Stimulated activated CD4-positive, alpha-beta T cell treated with anti-CD3 and anti-CD28 coated beads, Interleukin-1b, Interleukin-23, amount 100 ng/mL, for 1 hour (primary cell): ENCODE measurements at regions not wholly inside any gene's neighbourhood (a gene's known extent, or its start where the extent isn't known, plus 50 kb on each side); places are given as distances from the start of the nearest gene placed in this dataset.
"Not testable (repeated sequence)": the region's sequence is repeated elsewhere in the genome, so short reads cannot be mapped to it uniquely, and the experiment has no call there.

Source experiments
- DNase-seq, 2 donors: peaks; one replicate each; pipeline ENCODE4 v3.0.0-alpha.2; 2020; ENCODE audit warnings: low read depth in 2 of 2

DNA sequence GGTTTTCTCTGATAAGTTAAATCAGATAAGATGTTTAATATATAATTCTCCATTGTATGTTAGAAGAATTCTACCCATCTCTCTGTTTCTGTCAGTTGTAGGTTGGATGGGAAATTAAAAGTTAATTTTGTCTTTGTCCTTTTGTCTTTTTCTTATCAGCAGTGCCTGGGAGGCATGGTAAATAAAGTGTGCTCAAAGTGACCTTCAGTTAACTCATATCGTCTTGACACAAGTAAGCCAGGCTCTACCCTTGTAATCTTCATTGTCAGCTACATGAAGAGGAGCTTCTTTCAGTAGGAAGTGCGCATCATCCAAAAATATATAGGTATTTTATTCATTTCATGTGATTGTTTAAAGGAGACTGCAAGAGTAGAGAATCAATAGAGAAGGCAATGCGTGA, 138.9 kb upstream of the NRIP1 start:
- no peak for DNase-seq

DNA sequence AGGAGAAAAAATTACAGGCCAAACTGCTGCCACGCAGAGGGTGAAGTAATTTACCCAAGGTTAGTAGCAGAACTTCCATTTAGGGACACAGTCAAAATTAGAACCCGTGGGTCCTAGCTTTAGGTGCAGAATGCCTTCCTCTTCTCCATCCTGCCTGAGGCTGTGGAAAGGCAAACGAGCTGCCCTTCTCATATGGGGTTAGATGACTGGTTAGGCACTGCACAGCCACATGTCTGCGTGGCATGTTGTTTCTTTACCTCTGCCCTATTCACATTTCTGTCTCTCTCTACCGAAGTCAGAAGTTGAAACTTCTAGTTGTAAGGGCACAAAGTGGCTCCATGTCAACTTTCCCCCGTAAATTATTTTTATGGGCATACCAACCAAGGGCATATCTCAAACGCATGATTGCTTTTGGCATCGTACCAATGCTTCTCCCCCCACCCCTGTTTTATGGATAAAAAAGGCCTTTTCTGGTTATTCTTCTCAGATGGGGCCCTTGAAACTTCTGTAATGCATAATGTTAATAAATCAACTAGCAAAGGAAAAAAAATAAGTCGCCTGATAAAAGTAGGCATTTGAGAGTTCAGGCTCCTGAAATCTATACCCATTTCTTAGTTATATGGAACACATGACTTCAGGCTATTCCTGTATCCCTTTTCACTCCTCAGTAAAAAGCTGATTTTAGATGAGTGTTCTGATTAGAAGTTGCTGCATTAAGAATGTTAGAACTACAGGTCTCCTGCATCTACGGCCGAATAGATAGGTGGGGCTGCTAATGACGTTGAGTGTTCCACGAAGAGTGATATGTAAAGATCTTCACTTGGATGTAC, 139.6 kb upstream of the NRIP1 start:
- DNase-seq = no peak

DNA sequence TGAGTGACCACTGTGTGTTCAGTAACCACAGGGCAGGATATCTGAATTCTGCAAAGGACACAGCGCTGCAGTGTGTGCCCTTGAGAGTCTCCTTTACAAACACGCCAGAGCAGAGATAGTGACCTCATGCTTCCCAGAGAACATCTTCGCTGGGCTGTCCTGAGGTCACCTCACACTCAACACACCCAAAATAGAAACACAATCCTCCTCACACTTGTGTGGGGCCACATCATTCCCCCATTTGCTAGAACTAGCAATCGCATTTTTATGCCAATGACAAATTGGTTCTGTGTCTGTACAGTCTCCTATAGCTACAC, 140.1 kb upstream of the NRIP1 start:
- DNase-seq = no peak

DNA sequence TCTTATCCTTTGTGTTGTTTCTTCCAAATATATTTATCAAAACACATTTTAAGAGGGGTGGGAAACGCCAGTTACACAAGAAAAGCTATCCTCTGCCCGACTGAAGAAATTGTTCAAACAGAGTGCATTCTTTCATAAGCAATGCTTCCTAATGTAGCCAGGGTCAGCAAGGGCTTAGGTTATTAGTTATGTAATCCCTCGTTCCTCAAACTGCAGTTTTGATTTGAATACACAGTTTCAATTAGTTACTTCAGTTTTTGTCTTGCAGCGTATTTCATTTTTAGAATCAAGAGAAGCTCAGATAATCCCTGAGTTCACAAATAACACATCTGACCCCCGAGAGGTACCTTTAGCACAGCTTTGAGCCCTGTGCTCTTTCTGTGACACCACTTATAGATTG, 141.7 kb upstream of the NRIP1 start:
- DNase-seq = no peak

DNA sequence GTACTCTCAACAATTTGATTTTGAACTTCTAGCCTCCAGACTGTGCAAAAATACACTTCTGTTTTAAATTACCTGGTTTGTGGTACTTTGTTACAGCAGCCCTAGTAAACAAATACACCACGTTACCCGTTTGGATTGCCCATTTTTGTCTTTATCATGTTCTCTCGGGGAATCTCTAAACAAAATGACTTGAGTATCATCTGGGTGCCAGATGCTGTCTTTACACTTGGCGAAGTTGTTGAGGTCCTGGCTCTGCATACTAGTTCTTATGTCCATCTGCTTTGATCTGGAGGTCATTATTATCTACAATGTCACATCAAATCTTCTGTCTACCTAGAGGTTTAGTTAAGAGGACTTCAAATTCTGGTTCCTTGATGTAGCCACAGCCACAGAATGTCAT, 142.4 kb upstream of the NRIP1 start:
- no peak for DNase-seq

DNA sequence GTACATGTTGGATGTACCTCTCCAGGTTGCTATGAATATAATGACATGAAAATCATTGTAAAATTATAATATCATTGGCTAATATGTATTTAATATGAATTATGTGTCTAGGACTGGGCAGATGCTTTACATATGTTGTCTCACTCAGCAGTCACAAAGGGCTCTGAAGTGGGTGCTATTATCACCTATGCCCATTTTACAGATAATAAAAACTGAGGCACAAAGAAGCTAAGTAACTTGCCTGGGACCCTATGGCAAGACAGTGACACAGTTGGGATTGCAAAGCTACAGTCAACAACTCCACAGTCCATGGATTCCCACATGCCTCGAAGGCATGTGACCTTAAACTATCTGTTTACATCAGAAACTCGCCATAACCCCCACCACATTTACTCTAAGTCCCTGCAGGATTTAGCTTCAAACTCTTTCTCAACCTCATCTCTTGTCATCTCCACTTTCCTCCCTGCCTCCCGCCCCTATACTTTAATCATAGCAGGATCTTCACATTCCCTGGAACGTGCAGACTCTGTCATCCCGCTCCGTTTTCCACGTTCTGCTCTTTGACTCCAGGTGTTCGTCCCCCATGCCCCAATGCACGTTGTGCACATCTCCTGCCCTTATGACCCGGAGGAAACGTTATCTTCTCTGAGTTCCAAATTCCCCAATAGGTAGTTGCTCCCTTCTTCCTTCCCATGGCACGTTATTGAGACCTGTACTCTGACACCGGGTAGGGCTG, 143.0 kb upstream of the NRIP1 start:
- no peak for DNase-seq

DNA sequence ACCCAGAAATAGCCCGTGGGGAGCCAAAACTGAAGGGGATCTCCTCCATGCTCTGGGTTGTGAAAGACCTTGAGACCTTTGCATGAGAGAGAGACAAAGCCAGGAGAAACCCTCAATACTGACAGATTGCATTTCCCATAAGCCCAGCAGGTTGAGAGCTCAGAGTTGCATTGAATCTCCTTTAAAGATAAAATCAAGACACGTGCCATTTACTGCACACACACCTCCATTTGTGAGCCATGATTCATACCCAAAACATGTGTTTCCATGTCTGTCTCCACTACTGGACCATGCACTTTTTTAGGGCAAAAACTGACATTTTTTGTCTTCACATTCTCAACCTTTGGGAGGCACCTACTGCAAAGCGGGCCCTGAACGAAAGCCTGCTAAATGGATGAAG, 144.0 kb upstream of the NRIP1 start:
- DNase-seq = no peak

DNA sequence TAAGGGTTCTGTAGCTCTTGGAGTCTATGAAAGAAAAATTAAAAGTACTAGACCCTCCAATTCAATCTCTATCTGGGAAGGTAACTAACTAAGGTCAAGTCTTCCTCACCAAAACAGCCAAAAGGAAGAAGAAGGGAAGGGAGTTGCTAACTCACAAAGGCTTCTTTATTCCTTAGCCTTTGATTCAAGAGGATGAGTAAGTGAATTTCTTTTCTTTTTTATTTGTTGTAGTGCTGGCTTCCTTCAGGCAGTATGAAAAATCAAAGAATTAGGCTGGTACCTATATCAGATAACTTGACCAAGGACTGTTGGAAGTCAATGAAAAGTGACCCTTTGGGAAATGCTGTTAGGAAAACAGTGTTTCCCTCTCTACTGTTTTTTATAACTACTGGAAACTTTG, 144.4 kb upstream of the NRIP1 start:
- DNase-seq = no peak

DNA sequence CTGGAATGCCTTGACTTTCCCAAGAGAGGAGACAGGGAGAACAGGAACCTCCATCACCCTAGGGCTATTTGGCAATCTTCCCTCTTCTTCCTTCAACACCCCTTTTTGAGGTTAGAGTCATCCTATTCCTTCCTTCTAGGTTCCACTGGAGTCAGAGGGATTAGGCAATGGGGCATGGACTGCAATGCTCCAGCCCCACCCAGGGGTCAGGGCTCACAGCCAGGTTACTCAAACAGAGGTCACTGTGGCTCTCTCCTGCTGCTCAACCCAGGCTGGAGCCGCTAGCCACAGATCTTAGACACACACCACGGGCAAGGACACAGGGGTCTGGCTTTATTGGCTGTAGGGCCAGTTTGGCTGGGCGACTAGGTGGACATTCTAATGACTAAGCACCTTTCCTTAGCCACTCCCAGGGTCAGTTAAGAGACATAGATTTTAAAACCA, 145.5 kb upstream of the NRIP1 start:
- no peak for DNase-seq

DNA sequence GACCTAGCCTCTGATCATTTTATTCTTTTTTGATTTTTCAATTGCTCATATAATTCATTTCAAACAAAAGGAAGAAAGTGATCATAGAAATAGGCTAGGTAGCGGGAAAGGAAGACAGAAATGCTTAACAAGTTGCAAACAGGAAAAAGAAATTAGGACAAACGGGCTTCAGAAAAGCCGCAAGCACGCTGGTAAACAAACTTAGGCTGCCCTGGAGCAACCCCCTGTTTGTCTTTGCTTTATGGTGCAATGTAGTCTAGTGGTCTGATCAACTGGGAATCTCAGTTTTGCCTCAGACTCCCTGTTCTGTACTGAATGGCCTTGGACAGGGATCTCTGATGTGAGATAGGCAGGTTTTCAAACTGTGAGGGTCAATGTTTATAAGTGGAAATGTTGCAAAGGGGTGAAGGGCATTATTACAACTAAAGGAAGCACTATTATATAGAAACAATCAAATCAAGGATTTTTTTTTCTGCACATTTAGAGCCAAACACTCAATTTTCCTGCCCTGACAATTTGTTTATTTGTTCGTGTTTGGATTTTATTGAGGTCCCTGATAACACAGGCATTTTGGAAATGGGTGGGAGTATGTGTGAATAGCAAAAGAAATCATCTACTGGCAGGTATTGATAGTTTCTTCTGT, 146.8 kb upstream of the NRIP1 start:
- no peak for DNase-seq

DNA sequence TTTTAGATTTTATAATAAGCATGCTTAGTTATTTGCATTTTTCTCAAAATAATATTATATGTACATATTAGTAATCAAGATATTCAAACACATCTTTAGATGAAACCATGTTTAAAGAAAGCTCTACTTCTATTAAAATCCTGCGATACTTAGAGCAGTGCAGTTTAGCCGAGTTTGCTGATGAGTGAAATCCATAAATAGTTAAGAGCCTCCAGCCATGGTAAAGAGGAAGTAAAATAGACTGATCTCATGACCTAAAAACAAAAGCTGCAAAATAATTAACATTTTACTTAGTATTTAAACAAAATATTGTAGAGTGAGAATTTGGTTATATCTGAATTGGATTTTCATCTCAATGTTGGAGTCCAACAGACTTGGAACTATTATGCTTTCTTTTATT, 147.4 kb upstream of the NRIP1 start:
- no peak for DNase-seq

DNA sequence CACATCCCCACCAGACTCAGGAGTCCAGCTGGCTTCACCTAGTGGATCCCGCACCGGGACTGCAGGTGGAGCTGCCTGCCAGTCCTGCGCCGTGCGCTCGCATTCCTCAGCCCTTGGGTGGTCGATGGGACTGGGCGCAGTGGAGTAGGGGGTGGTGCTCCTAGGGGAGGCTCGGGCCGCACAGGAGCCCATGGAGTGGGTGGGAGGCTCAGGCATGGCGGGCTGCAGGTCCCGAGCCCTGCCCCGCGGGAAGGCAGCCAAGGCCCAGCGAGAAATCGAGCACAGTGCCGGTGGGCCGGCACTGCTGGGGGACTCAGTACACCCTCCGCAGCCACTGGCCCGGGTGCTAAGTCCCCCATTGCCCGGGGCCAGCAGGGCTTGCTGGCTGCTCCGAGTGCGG, 153.7 kb upstream of the NRIP1 start:
- DNase-seq = not testable (repeated sequence)

DNA sequence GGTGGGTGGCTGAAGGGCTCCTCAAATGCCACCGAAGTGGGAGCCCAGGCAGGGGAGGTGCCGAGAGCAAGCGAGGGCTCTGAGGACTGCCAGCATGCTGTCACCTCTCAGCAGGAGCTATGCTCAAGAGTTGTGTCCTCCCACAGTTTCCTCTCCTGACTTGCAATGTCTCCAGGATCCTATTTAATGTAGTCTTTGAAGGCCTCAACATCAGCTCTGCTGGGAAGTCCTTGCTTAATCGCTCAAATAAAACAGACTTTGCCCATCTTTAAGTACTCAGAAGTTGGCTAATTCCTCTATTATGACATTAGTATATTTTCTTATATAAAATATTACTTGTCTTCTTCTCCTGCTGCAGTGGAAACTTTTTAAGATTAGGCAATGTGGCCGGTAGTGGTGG, 154.2 kb upstream of the NRIP1 start:
- no peak for DNase-seq

DNA sequence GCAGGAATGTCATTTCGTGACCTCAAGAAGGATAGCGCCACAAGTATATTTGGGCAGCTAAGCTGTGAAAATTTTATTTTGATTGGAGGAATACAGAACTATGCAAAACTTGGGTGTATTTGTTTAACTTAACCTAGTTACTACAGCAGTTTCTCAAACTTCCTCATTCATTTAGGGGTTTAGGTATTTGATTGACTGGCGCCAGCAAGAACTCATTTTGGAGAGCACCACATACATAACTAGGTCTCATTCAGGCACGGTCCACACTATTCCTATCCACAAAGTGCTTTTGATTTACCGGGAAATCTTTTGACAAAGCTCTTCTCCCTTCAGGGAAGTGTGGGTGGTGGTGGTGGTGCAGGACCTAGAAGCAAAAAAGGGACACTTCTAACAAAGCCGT, 155.1 kb upstream of the NRIP1 start:
- no peak for DNase-seq

DNA sequence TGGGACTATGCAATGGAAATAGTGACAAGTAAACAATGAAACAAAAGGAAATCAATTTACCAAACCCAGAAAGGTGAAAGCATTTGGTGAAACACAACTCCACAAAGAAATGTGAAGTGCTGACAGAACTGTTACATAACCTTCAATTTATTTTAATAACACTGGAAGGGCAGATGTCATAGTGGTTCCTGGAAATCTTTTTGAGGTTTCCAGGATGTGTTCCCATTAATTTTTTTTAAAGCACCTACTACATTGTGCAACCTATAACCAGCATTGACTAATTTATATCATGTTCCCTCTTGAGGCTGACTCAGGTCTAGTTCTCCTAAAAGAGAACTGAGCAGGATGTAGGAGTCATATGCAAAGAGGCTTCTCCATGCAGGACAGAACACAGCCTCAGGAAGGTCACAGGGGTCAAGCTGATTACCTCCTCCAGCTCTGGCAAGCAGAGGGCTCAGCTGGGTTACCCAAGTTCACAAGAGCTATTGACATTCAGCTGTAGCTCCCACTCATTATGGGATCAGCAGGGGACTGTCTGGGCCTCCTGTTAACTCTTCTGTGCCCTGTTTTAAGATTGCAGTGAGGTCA, 157.1 kb upstream of the NRIP1 start:
- no peak for DNase-seq

DNA sequence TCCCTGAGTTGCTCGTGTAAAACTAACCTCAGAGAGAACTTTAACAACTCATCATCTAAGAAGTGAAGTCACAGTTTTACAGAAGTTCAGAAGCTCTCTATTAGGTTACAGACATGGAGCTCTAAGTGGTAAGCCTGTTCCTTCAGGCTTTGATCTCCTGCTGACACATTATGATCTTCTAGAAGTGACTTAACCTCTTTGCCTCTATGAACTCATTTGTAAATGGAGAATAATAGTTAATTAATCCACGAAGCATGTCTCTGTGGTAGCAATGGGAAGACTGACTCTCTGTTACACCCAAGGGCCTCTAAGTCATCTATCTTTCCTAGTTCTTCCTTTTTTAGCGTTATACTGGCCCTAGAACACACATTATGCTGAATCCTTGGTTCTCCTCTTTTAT, 157.9 kb upstream of the NRIP1 start:
- no peak for DNase-seq

DNA sequence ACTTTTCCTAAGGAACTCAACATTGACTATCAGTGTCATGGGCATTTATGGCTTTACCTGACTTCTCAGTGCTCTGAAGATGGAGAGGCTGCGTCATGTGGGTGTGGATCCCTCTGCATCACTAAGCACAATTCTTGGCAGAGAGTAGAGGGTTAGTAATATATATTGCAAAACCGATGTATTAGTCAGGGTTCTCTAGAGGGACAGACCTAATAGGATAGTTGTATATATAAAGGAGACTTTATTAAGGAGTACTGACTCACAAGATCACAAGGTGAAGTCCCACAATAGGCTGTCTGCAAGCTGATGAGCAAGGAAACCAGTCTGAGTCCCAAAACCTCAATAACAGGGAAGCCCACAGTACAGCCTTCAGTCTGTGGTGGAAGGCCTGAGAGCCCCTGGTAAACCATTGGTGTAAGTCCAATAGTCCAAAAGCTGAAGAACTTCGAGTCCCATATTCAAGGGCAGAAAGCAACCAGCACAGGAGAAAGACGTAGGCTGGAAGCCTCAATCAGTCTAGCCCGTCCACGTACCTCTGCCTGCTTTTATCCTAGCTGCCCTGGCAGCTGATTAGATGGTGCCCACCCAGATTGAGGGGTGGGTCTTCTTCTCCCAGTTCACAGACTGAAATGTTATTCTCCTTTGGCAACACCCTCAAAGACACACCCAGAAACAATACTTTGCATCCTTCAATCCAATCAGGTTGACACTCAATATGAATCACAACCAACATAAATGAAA, 159.7 kb upstream of the NRIP1 start:
- DNase-seq = no peak

DNA sequence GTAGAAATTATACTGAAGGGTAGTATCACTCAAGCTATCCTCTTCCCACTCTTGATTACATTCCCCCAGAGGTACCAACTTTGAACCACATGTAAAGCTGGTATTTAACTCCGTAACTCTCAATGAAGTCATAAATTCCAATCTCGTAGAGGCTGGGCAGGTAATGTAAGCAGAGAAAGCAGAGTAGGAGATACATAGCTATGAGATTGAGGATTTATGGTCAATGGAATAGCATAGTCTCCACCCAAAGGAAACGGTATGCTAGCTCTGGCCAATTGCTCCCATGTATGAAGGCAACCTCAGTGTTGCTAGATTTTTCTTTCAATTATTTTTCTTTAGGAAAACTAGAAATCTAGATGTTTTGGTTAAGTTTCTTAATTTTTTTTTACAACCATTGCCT, 163.1 kb upstream of the NRIP1 start:
- no peak for DNase-seq

DNA sequence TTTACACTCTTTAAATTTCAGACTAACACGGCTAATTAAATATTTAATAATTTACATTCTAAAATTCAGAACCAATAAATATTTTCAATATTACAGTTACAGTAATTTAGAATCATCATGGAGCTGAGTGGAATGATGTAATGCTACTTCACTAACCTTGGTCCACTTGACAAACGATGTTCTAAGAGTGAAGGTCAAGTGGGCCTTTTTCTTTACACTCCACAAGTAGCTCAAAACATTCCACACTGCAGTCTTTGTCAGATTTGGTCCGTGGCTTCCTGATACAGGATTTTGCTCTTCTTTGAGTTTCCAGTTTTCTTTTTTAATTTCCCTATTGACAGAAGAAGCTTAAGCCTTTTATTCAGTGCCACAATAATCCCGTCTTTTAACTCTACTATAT, 164.6 kb upstream of the NRIP1 start:
- no peak for DNase-seq

DNA sequence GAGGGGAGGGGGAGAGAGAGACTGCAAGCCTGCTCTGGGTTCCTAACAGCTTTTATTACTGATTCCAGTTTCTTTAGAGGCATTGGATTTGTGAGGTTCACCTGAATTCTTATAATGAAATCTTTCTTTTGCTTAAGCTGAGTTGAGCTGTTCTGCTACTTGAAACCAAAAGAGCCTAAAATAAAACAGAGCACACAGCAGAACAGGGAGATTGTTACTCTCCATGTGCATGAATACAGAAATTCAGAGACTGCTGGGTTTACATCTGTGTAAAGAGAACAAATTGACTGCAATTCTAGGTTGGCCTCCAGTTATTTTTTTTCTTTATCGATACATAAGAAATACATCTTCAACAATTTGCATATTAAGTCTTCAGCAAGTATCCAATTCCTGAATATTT, 168.8 kb upstream of the NRIP1 start:
- no peak for DNase-seq

DNA sequence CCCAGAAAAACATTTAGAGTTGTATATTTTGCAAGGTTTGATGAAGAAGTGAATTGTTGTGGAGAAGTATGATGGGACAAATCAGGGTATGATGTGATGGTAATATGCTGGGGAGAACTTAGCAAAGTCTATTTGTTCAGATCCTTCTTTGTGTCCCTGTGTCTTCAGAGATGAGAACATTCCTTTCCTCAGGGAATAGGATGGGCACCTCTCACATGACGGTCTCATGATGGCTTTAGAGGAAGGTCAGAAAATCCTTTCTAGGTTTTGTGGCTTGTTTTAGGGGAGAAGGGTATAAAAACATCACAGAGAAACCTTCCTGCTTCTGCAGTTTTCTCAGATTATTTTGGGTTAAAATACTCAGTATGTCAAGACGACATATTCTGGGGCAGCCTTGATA, 171.3 kb upstream of the NRIP1 start:
- no peak for DNase-seq

DNA sequence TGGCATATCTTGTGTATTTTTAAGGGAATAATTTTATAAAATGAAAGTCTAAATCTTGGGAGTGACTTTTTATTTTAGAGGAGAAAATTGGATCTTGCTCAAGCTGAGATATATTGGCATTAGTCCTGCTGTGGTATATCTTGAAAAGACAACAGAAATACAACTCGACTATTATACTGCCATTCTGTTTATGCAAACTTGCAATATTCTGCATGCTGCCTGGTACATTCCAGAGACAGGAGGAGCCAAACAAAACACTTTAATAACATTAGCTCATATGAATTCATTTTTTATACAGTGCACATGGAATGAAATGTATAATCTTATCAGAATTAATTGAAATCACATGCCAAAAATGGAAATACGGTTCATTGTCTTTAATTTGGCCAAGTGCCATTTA, 176.0 kb upstream of the NRIP1 start:
- DNase-seq = no peak
